ENCODE measurements at regions not wholly inside any gene's neighbourhood (a gene's known extent, or its start where the extent isn't known, plus 50 kb on each side); places are given as distances from the start of the nearest gene placed in this dataset.
"Not testable (repeated sequence)": the region's sequence is repeated elsewhere in the genome, so short reads cannot be mapped to it uniquely, and the experiment has no call there.

DNA sequence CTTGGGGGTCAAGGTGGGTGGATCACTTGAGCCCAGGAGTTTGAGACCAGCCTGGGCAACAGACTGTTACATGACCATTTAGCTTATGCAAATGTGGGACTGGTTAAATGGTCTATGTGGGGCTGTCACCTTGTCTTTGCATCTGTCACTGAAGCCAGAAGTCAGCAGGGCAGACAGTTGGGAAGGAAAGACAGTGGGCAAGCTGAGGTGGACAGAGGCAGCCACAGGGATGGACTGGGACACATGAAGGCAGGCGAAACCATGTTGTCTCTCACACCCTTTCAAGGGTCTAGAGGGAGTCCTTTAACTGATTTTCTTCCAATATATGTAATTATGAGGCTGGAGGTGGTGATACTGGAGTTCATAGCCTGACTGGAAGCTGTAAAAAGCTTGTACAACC, 426.4 kb downstream of the TMEM121 start (continued):
- TF ChIP-seq ZNF70 (CRISPR knock-in tag; IDR thresholded peaks at IDR 0.05) (no peak), ESRRG (CRISPR knock-in tag; IDR thresholded peaks at IDR 0.05) (no peak), ZNF565 (CRISPR knock-in tag; conservative IDR thresholded peaks at IDR 0.05; ENCODE audit: low read depth) (no peak)

DNA sequence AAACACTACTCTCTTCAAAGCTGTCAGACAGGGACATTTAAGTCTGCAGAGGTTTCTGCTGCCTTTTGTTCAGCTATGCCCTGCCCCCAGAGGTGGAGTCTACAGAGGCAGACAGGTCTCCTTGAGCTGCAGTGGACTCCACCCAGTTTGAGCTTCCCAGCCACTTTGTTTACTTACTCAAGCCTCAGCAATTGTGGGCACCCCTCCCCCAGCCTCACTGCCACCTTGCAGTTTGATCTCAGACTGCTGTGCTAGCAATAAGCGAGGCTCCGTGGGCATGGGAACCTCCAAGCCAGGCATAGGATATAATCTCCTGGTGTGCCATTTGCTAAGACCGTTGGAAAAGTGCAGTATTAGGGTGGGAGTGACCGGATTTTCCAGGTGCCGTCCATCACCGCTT, 435.2 kb downstream of the TMEM121 start:
- not testable (repeated sequence) for ATAC-seq

DNA sequence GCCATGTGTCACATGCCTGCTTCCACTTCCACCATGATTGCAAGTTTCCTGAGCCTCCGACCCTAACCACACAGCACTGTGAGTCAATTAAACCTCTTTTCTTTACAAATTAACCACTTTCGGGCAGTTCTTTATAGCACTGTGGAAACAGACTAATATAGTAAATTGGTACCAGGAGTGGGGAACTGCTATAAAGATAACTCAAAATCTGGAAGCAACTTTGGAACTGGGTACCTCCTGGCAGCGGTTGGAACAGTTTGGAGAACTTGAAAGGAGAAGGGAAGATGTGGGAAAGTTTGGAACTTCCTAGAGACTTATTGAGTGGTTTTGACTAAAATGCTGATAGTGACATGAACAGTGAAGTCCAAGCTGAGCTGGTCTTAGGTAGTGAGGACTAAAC, 436.1 kb downstream of the TMEM121 start:
- no peak for ATAC-seq
- TF ChIP-seq ZNF565 (CRISPR knock-in tag; conservative IDR thresholded peaks at IDR 0.05; ENCODE audit: low read depth) (no peak), ZFP30 (CRISPR knock-in tag; IDR thresholded peaks at IDR 0.05) (no peak), GLIS3 (CRISPR knock-in tag; IDR thresholded peaks at IDR 0.05) (no peak), ZNF8 (CRISPR knock-in tag; IDR thresholded peaks at IDR 0.05) (no peak), SNAI2 (CRISPR knock-in tag; IDR thresholded peaks at IDR 0.05) (no peak), TOX (CRISPR knock-in tag; IDR thresholded peaks at IDR 0.05; ENCODE audit: borderline replicate concordance) (no peak), ARNTL (CRISPR knock-in tag; IDR thresholded peaks at IDR 0.05; ENCODE audit: borderline replicate concordance, low read depth) (no peak), BACH2 (CRISPR knock-in tag; IDR thresholded peaks at IDR 0.05; ENCODE audit: borderline replicate concordance) (no peak), RARB (CRISPR knock-in tag; IDR thresholded peaks at IDR 0.05) (no peak), CSDC2 (CRISPR knock-in tag; IDR thresholded peaks at IDR 0.05) (no peak), TCF4 (CRISPR knock-in tag; IDR thresholded peaks at IDR 0.05; ENCODE audit: borderline replicate concordance) (no peak), ISL1 (CRISPR knock-in tag; IDR thresholded peaks at IDR 0.05) (no peak), OSR1 (CRISPR knock-in tag; IDR thresholded peaks at IDR 0.05) (no peak), PPARA (CRISPR knock-in tag; IDR thresholded peaks at IDR 0.05; ENCODE audit: borderline replicate concordance) (no peak)
- TF ChIP-seq, protein P1, sequence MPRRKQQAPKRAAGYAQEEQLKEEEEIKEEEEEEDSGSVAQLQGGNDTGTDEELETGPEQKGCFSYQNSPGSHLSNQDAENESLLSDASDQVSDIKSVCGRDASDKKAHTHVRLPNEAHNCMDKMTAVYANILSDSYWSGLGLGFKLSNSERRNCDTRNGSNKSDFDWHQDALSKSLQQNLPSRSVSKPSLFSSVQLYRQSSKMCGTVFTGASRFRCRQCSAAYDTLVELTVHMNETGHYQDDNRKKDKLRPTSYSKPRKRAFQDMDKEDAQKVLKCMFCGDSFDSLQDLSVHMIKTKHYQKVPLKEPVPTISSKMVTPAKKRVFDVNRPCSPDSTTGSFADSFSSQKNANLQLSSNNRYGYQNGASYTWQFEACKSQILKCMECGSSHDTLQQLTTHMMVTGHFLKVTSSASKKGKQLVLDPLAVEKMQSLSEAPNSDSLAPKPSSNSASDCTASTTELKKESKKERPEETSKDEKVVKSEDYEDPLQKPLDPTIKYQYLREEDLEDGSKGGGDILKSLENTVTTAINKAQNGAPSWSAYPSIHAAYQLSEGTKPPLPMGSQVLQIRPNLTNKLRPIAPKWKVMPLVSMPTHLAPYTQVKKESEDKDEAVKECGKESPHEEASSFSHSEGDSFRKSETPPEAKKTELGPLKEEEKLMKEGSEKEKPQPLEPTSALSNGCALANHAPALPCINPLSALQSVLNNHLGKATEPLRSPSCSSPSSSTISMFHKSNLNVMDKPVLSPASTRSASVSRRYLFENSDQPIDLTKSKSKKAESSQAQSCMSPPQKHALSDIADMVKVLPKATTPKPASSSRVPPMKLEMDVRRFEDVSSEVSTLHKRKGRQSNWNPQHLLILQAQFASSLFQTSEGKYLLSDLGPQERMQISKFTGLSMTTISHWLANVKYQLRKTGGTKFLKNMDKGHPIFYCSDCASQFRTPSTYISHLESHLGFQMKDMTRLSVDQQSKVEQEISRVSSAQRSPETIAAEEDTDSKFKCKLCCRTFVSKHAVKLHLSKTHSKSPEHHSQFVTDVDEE (CRISPR knock-in tag; IDR thresholded peaks at IDR 0.05), result no peak
- TF ChIP-seq, protein P2, sequence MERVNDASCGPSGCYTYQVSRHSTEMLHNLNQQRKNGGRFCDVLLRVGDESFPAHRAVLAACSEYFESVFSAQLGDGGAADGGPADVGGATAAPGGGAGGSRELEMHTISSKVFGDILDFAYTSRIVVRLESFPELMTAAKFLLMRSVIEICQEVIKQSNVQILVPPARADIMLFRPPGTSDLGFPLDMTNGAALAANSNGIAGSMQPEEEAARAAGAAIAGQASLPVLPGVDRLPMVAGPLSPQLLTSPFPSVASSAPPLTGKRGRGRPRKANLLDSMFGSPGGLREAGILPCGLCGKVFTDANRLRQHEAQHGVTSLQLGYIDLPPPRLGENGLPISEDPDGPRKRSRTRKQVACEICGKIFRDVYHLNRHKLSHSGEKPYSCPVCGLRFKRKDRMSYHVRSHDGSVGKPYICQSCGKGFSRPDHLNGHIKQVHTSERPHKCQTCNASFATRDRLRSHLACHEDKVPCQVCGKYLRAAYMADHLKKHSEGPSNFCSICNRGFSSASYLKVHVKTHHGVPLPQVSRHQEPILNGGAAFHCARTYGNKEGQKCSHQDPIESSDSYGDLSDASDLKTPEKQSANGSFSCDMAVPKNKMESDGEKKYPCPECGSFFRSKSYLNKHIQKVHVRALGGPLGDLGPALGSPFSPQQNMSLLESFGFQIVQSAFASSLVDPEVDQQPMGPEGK (CRISPR knock-in tag; IDR thresholded peaks at IDR 0.05; ENCODE audit: borderline replicate concordance), result no peak
- TF ChIP-seq, protein P3, sequence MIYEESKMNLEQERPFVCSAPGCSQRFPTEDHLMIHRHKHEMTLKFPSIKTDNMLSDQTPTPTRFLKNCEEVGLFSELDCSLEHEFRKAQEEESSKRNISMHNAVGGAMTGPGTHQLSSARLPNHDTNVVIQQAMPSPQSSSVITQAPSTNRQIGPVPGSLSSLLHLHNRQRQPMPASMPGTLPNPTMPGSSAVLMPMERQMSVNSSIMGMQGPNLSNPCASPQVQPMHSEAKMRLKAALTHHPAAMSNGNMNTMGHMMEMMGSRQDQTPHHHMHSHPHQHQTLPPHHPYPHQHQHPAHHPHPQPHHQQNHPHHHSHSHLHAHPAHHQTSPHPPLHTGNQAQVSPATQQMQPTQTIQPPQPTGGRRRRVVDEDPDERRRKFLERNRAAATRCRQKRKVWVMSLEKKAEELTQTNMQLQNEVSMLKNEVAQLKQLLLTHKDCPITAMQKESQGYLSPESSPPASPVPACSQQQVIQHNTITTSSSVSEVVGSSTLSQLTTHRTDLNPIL (CRISPR knock-in tag; IDR thresholded peaks at IDR 0.05; ENCODE audit: low read depth), result no peak
- TF ChIP-seq, protein P4, sequence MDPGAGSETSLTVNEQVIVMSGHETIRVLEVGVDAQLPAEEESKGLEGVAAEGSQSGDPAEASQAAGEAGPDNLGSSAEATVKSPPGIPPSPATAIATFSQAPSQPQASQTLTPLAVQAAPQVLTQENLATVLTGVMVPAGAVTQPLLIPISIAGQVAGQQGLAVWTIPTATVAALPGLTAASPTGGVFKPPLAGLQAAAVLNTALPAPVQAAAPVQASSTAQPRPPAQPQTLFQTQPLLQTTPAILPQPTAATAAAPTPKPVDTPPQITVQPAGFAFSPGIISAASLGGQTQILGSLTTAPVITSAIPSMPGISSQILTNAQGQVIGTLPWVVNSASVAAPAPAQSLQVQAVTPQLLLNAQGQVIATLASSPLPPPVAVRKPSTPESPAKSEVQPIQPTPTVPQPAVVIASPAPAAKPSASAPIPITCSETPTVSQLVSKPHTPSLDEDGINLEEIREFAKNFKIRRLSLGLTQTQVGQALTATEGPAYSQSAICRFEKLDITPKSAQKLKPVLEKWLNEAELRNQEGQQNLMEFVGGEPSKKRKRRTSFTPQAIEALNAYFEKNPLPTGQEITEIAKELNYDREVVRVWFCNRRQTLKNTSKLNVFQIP (CRISPR knock-in tag; IDR thresholded peaks at IDR 0.05; ENCODE audit: borderline replicate concordance, low read depth), result no peak

DNA sequence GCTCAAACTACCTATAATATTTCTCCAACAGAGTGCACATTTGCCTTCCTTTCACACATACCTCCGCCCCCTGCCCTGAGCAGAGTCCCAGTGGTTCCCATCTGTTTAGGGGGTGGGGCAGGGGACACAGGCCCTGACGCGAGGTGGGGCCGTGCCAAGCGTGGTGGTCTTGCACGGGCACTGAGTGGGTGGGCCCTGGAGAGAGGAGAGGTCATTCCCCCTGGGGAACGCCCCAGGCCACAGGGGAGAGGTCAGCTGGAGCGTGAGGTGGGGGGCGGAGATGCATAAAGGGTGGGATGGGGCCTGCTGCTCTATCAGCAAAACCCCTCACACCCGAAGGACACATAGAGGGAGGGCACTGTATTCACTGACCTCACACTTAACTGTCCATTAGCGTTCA, 441.9 kb downstream of the TMEM121 start:
- ATAC-seq, result no peak
- TF ChIP-seq ZC3H10 (CRISPR knock-in tag; IDR thresholded peaks at IDR 0.05) (no peak), TOX (CRISPR knock-in tag; IDR thresholded peaks at IDR 0.05; ENCODE audit: borderline replicate concordance) (no peak), SNAI2 (CRISPR knock-in tag; IDR thresholded peaks at IDR 0.05) (no peak), TCF4 (CRISPR knock-in tag; IDR thresholded peaks at IDR 0.05; ENCODE audit: borderline replicate concordance) (no peak), CSDC2 (CRISPR knock-in tag; IDR thresholded peaks at IDR 0.05) (no peak), BACH2 (CRISPR knock-in tag; IDR thresholded peaks at IDR 0.05; ENCODE audit: borderline replicate concordance) (no peak), ISL1 (CRISPR knock-in tag; IDR thresholded peaks at IDR 0.05) (no peak), RARB (CRISPR knock-in tag; IDR thresholded peaks at IDR 0.05) (no peak), ARNTL (CRISPR knock-in tag; IDR thresholded peaks at IDR 0.05; ENCODE audit: borderline replicate concordance, low read depth) (no peak), OSR1 (CRISPR knock-in tag; IDR thresholded peaks at IDR 0.05) (no peak), ESRRG (CRISPR knock-in tag; IDR thresholded peaks at IDR 0.05) (no peak), PPARA (CRISPR knock-in tag; IDR thresholded peaks at IDR 0.05; ENCODE audit: borderline replicate concordance) (no peak), ZNF8 (CRISPR knock-in tag; IDR thresholded peaks at IDR 0.05) (no peak), ZFP30 (CRISPR knock-in tag; IDR thresholded peaks at IDR 0.05) (no peak), GLIS3 (CRISPR knock-in tag; IDR thresholded peaks at IDR 0.05) (no peak)
- TF ChIP-seq, protein P2 (CRISPR knock-in tag; IDR thresholded peaks at IDR 0.05; ENCODE audit: borderline replicate concordance), result no peak
- TF ChIP-seq, protein P1 (CRISPR knock-in tag; IDR thresholded peaks at IDR 0.05), result no peak
- TF ChIP-seq, protein P3 (CRISPR knock-in tag; IDR thresholded peaks at IDR 0.05; ENCODE audit: low read depth), result no peak
